NCI-H446 treated with DMSO at 0.1 percent for 48 hours (cell line): ENCODE measurements at regions not wholly inside any gene's neighbourhood (a gene's known extent, or its start where the extent isn't known, plus 50 kb on each side); places are given as distances from the start of the nearest gene placed in this dataset.

Experiments used
- DNase-seq: peaks from one replicate; lab custom pipeline; 2025; lab: John Stamatoyannopoulos, UW

DNA sequence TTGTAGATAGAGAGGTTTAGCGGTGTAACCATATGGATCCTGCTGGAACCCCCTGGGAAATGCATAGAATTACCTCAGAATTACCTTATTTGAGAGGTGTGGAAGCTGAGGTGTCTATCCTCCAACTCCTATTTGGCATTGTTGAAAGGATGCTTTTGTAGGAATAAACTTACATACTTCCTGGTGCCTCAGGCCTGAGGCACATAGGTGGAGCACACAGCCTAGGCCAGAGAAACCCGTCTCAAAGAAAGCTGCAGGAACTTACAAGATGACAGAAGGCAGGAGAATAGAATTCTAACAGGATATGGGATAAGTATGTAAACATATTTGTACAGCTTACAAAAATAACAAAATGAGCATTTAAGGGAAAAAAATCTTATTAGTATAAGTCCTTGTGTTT lies 1507.2 kb upstream of the ZEB2 start:
- DNase-seq, result no peak

DNA sequence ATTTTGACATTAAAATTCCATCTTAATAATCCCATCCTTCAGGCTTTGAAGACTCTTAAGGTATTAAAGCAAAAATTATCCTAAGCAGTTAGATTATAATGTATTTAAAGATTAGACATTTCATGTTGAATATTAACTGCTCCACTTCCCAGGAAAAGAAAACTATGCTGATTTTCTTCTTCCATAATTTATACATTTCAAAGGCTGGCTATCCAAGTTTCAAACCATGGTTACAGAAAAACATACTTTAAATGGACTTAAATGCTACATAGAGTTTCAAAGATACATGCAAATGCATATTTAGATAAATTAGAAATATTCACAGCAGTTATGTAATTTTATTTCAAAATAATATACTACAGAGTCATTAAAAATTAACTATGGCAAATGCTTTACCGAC lies 1505.6 kb upstream of the ZEB2 start:
- DNase-seq, result no peak

DNA sequence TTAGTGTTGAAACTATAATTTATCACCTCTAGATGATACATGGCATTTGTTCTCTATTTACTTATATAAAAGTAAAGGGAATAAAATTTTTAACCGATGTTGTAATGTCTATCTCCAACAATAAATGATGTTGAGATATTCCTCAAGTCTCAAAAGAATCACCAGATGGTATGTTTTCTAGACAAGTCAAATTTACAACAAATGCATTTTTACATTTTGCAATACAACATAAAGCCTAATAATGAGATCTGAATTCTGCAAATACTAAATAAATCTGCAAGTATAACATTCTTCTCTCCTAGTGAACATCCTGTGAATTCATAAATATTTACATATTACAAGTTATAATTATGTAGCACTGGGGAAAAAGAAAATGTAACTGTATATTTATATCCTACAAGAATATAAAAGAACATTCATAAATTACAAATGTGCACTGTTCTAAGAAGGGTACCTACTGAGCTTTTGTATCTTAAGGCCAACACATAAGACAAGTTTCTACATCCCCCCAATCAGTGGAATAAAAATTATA lies 1504.4 kb upstream of the ZEB2 start:
- no peak for DNase-seq

DNA sequence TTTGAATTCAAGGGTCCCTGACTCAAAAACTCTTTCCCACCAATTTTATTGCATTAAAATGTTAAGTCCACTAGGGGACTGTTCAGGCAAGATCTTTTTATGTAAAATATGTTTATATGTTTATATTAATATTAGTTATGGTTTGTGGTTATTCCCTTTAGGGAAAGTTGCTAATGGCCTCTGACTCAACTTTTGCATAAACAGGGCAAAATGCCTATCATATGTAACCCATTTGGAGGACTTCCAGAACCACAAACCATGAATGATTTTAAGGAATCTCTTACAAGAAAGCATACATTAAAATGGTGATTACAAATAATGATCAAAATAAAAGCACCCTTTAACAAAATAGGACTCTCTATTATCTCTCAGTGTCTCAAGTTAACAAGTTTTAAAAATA lies 1484.5 kb upstream of the ZEB2 start:
- no peak for DNase-seq

DNA sequence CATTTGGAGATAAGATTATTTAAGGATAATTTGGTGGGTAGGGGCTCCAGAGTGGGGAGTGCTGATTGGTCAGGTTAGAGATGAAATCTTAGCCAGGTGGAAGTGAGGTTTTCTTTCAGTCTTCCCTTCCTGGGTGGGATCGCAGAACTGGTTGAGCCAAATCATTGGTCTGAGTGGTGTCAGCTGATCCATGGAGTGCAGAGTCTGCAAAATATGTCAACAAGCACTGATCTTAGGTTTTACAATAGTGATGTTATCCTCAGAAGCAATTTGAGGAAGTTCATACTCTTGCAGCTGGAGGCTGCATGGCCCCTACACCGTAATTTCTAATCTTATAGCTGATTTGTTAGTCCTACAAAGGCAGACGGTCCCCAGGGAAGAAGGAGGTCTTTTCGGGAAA lies 1483.4 kb upstream of the ZEB2 start:
- no peak for DNase-seq

DNA sequence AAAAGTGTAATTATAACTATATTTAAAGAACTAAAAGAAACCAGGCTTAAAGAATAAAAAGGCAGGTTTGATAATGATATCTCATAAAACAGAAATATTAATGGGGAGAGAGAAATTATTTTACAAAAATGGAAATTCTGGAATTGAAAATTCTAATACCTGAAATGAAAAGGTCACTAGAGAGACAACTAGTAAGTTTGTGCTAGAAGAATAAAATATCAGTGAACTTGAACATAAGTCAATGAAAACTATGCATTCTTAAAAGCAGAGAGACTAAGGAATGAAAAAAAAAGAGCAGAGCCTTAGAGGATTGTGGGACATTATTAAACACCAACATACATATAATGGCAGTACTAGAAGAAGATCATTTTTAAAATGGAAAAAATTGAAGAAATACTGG lies 1475.0 kb upstream of the ZEB2 start:
- DNase-seq, result no peak

DNA sequence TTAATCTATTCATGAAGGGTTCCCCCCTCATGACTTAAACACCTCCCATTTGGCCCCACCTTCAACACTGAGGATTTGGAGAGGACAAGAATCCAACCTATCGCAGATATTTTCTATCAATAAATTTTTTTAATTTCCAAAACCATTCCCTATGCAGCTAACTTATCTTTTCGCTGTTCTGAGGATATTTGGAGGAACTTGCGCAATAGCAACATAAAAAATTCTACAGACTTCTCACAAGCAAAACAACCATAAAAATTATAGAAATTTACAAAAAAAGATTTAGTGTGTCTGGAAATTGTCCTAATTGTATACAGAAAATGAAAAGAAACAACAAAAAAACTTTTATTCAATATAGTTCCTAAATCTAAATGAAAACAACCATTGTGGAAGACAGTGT lies 1472.7 kb upstream of the ZEB2 start:
- no peak for DNase-seq

DNA sequence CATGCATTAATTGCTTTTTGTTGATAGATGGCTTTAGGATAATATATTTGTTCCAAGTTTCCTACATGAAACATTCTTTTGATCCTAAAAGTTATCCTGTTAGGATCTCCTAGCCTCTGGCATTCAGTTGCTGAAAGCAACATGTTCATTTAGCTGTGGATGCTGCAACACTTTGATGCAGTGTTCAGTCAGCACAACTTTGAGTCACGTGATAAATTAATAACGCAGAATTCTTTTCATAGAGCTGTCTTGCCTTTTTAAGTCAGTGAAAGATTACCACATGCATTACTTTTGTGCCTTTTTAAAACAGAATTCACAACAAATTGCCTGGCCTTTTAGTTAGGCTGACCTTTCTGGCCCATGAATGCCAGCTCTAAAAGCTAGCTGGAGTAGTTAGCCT lies 1467.9 kb upstream of the ZEB2 start:
- no peak for DNase-seq

DNA sequence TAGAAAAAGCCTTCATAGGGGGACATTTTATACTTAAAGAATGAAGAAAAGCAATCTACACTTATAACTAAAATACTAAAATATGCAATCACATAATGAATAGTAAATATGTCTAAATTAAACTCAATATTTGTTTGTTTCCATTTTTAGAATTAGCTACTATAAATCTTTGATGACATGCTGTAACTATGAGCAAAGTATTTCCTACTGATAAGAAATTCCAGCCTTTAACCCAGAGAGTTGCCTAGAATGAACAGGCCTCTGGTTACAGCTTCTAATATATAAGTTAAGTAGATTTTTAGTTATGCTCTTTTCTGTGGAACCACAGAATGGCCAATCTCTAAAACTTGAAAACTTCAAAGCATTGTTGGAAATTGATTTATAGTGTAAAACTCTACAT lies 1465.6 kb upstream of the ZEB2 start:
- no peak for DNase-seq

DNA sequence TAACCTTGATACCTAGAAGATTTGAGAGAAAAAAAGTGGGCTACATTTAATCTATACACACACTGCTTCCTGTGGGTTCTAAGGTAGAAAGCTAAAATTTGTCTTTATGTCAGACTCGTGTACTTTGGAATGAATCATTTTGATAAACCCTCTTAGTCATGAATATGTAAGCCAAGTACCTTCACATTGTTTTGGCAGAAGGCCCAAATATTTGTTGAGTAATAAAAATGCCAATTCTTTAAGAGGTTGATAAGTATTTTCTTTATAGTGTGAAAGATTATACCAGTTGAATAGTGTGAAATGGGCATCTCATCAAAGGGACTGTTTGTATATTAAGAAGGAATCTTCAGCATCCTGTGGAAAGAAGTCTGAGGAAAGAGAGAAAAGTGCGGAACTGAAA lies 1464.7 kb upstream of the ZEB2 start:
- DNase-seq, result no peak

DNA sequence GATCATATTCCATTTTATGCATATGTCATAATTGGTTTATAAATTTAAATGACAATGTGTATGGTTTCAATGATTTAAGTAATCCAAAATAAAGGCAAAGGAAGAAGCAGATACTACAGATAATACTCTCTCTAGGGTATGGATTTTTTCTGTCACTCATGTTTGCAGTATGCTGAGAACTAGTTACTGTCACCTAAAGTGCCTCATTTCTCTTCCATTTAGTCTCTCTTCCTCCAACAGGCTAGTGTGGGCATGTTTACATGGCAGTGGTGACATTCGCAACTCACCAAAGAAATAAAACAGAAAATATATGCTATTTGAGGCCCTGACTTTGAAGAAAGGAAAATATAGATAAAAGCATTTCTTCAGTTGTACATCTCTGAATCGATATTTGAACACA lies 1460.4 kb upstream of the ZEB2 start:
- no peak for DNase-seq

DNA sequence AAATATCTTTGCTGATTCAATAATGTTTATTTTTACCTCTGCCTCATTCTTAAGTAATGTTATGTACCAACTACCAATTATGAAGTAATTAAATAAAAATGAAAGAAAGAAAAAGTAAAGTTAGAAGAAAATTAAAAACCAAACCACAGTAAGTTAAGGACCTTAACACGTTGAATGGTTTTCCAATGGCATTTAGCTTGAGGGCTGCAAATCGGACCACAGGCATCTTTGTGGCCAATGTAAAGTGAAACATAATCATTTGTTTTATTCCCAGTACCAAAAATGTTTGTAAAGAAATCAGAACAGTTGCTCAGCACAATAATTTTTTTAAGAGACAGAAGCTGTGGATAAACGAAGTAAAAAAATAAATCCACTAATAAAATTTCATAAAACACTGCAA lies 1455.5 kb upstream of the ZEB2 start:
- DNase-seq, result no peak

DNA sequence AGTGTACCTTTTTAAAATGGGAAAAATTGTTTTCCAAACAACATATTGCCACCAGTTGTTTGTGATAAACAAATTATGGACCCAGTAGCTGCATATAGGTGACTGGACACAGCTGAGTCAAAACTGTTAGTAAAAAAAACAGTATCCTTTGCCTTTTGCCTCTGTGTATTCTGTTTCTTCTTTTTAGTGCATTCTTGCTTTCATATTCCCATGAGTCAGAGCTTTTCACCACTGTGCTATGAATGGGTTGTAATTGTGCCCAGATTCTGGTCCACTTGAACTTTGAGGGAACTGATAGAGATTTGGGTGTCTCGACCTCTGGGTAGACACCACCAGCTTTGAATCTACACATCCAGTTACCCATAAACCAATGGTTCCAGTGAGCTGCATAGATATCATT lies 1441.9 kb upstream of the ZEB2 start:
- DNase-seq, result no peak

DNA sequence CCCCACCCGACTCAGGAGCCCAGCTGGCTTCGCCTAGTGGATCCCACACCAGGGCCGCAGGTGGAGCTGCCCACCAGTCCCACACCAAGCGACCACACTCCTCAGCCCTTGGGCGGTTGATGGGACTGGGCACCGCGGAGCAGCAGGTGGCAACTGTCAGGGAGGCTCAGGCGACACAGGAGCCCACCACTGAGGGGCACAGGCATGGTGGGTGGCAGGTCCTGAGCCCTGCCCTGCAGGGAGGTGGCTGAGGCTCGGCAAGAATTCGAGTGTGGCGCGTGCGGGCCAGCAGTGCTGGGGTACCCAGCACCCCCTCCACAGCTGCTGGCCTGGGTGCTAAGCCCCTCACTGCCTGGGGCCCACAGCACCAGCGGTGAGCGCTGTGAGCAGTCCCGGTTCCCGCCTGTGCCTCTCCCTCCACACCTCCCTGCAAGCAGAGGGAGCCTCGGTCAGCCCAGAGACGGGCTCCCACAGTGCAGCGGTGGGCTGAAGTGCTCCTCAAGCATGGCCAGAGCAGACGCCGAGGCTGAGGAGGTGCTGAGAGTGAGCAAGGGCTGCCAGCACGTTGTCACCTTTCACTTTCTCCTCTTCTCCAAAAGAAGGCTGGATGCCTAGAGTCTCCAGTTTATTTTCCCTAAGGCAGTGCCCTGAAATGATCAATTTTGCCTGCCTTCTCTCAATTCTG lies 1440.7 kb upstream of the ZEB2 start:
- no peak for DNase-seq

DNA sequence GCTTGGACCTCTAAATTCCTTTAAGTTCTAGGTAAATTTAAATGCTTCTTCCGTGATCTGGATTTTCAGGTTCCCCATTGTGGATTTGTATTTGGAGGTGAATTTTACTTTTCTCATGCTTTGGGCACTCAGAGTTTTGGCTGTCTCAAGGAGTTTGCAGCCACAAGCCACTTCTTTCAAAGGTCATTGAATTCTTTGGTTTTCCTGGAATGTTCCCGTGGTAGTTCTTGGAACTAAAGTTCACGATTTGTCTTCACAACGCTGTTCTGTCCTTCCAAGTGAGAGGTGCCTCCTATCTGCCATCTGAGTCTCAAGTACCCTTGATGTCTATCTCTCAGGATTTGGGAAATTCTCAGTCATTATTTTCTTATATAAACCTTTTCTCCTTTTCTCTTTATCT lies 1438.7 kb upstream of the ZEB2 start:
- DNase-seq, result no peak

DNA sequence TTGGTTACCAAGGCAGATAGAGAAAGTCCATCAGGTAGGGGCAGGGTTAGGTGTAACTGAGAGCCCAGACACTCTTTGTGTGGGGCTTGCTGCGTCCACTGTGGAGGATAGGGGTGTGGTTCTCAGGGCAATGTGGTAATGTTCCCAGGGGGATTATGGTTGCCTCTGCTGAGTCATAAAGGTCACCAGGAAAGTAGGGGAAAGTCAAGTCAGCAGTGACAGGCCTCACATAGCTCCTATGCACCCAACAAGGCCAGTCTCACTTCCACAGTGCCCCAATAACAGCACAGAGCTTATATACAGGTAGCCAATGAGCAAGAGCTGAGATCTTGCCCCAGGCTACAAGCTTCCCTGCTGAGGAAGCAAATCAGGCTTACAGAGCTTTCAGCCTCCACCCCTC lies 1438.0 kb upstream of the ZEB2 start:
- no peak for DNase-seq

DNA sequence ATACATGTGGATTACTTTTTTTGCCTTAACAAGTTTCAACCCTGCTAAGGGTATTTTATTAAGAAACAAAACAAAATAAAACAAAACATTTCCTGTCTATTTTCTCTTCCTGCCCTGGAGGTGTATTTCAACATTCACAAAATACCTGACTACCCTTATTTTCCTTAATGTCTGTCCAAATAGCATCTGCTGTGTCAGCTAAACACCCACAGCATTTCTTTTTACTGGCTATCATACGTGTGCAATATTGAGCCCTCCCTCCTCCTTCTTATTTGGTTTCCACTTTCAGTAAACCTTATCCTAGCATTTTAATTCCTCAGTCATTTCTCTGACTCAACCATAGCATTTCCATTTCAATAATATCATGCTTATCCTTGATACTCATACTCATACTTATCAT lies 1420.0 kb upstream of the ZEB2 start:
- DNase-seq, result no peak

DNA sequence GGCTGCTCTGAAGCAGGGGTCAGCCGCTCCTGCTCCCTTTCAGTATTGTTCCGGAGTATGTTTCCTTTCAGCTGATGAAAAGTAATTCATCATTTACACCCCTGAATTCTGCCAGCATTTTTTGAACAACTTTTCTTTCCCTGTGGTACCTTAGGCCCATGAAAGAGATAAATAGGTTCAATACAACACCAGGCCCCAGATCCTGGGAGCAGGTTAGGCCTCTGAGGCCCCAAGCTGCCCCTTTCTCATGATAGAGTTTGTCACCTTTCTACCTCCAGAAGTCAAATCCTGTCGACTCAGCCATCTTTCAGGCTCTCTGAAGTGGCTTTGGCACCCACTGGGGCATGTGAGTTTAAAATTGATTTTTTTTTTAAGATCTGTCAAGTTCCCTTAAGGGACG lies 1415.1 kb upstream of the ZEB2 start:
- no peak for DNase-seq

DNA sequence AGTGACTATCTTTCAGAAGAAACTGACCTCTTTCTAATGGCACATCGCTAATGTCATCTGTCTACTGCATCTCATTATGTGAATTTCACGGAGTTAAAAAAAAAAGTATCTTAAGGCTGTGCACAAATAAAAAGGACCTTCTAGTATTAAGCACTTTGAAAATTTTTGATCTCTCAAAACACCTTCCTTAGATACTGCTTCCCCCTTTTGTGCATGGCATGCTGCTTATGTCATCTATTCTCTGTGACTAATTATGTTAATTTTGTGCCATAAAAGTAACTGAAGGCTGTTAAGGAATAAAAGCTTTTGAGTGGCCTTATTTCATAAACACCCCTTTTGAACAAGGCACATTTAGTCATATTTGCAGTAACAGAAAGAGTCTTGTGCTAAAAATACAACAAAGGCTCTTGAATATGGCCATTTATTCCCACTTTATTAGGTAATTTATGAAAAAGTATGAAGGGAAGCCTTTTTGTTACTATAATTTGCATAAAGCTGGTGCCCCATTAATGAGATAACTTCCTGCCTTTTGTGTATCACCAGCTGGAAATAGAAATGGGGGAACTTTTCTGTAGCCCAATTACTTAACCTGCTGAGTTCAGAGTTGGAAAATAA lies 1412.0 kb upstream of the ZEB2 start:
- DNase-seq, result no peak

DNA sequence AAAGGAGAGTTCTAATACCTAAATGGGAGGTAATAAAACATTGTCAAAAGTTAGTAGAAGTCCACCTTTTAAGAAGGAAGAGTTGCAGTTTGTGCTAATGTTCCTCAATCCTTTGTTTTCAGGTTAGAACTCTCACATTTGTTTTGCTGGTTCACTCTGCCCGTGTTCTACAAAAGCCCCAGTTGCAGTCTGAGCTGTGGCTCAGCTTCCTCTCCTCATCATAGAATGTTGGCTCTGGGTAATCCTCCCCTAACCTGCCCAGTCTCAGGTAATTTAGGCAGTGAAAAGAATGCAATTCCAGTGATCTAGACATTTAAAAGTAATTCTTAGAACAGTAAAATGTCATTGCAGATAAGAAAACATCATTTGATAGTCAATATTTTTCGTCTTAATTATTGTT lies 1410.4 kb upstream of the ZEB2 start:
- DNase-seq, result no peak

DNA sequence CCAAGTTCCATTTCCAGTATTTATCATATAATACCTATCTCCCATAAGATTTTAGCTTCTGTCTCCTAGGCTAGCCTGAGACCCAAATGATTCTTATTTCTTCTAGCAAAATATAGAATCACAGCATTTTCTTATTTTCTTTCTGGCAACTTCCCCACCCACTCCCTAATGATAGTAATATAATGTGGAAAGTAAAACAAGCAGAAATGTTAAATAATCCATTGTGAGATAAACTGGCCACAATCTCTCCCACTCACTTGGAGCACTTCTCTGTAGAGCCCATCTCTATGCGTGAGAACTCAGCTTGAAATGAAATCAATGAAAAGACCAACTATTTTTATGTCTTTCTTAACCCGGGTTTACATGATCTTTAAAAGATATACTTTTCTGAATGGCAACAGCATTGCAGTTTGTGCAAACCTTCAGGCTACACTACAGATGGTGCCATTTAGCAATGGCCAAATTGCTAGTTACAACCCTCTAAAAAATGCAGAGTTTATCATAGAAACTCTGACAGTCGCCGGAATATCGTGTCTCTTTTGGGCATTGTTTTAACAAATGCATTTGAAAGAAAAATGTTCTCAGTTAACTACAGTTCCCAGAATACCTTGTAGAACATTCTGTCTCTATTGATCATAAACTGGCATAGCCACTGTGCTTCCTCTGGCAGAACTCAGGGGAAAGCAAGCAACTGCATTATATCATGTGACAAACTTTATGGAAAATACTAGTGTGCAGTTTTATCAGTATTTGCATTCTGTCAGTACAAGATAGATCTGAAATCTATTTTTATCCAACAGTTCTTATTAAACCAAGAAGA lies 1407.4 kb upstream of the ZEB2 start:
- no peak for DNase-seq

DNA sequence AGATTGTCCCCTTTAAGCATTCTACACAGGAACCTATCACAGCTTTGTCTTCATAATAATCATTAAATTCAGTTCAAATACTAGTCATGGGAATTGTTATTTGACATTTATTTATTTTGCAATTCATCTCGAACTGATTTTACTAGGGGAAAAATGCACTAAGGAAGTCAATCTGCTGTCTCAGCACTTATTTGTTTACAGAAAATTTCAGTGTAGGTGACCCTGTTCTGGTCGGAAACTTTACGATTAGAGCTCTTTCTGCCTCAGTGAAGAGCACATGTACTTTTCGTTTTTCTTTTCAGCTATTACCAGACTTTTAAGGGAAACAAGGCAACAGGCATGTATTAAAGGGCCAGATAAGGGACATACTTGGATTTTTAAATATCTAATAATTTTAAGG lies 1405.7 kb upstream of the ZEB2 start:
- DNase-seq, result no peak

DNA sequence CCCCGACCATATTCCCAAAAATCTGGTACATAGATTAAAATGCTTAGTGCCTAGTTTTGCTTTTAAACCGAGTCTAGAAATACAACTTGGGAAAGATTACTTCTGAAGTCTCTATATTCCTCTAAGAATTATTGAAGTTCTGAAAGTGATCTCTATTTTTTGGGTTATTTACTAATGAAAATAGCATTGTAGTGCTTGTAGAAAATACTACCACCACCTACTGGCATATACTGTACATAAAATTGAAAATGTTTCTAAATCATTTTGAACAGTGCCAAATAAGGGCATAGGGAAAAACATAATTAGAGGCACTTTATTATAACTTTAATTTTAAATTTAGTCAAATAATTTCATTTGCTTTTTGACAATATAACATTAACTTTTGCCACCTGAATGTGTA lies 1399.6 kb upstream of the ZEB2 start:
- DNase-seq, result no peak
